ENCODE measurements at regions not wholly inside any gene's neighbourhood (a gene's known extent, or its start where the extent isn't known, plus 50 kb on each side); places are given as distances from the start of the nearest gene placed in this dataset.
"Not testable (repeated sequence)": the region's sequence is repeated elsewhere in the genome, so short reads cannot be mapped to it uniquely, and the experiment has no call there.

- Histone ChIP-seq H3K4me1 (ENCODE audit: insufficient read depth, low read length, poor library complexity, severe bottlenecking) (no peaks in the 10 kb centered on the region), H2AFZ (ENCODE audit: low read length) (no peak overlapping the region), H3F3A (ENCODE audit: low read depth) (no peaks in the 10 kb centered on the region), H3K4me3 (ENCODE audit: low read length, poor library complexity, severe bottlenecking) (no peak overlapping the region), H3K27me3 (ENCODE audit: insufficient read depth, low read length, poor library complexity, severe bottlenecking) (no peaks in the 10 kb centered on the region), H3K36me3 (ENCODE audit: insufficient read depth, low read length) (no peaks in the 10 kb centered on the region), H3K4me2 (ENCODE audit: low read depth, low read length, poor library complexity, severe bottlenecking) (no peak overlapping the region), H3K9me3 (ENCODE audit: insufficient read depth, low read depth, low read length) (no peaks in the 10 kb centered on the region), H4K20me1 (ENCODE audit: insufficient read depth, low read length, poor library complexity, severe bottlenecking) (no peaks in the 10 kb centered on the region), H3K9me2 (replicated peaks; ENCODE audit: low read depth, low read length) (no peaks in the 10 kb centered on the region), H3K9ac (ENCODE audit: low read depth, low read length, poor library complexity, severe bottlenecking) (no peak overlapping the region), H3K79me2 (ENCODE audit: insufficient read depth, low read length) (no peaks in the 10 kb centered on the region)
- TF ChIP-seq CTCF (conservative IDR thresholded peaks at IDR 0.05; ENCODE audit: low read length) (no peak), EZH2phosphoT487 (IDR thresholded peaks at IDR 0.05; ENCODE audit: borderline replicate concordance) (no peak)
Measured at GRCh38 chr5:52017567-52017966, 634.3 kb downstream of the ISL1 start.

- Histone ChIP-seq H3K9me3 (ENCODE audit: insufficient read depth, low read depth, low read length) (no peaks in the 10 kb centered on the region), H3K9me2 (replicated peaks; ENCODE audit: low read depth, low read length) (no peaks in the 10 kb centered on the region)
Measured at GRCh38 chr5:52024359-52024758, 641.1 kb downstream of the ISL1 start.

GRCh38 chr5:52029836-52030235 lies 646.6 kb downstream of the ISL1 start:
- H3K36me3 ChIP-seq (ENCODE audit: insufficient read depth, low read length); H3K27me3 ChIP-seq (ENCODE audit: insufficient read depth, low read length, poor library complexity, severe bottlenecking); H3K9ac ChIP-seq (ENCODE audit: low read depth, low read length, poor library complexity, severe bottlenecking): not testable (repeated sequence)

More at GRCh38 chr5:52024359-52024758, 641.1 kb downstream of the ISL1 start:
- no peaks in the 10 kb centered on the region for H3K4me1 ChIP-seq (ENCODE audit: insufficient read depth, low read length, poor library complexity, severe bottlenecking)
- H3K36me3 ChIP-seq (ENCODE audit: insufficient read depth, low read length): no peaks in the 10 kb centered on the region
- H3K4me3 ChIP-seq (ENCODE audit: low read length, poor library complexity, severe bottlenecking): no peak overlapping the region
- no peaks in the 10 kb centered on the region for H3K27me3 ChIP-seq (ENCODE audit: insufficient read depth, low read length, poor library complexity, severe bottlenecking)
- H4K20me1 ChIP-seq (ENCODE audit: insufficient read depth, low read length, poor library complexity, severe bottlenecking): no peaks in the 10 kb centered on the region
- TF ChIP-seq EZH2phosphoT487 (IDR thresholded peaks at IDR 0.05; ENCODE audit: borderline replicate concordance) (no peak), CTCF (conservative IDR thresholded peaks at IDR 0.05; ENCODE audit: low read length) (no peak)
- H3K79me2 ChIP-seq (ENCODE audit: insufficient read depth, low read length): no peaks in the 10 kb centered on the region
- H3F3A ChIP-seq (ENCODE audit: low read depth): no peaks in the 10 kb centered on the region
- no peak overlapping the region for H3K9ac ChIP-seq (ENCODE audit: low read depth, low read length, poor library complexity, severe bottlenecking)
- H3K4me2 ChIP-seq (ENCODE audit: low read depth, low read length, poor library complexity, severe bottlenecking): no peak overlapping the region
- H2AFZ ChIP-seq (ENCODE audit: low read length): no peak overlapping the region

GRCh38 chr5:52041842-52042241 lies 658.6 kb downstream of the ISL1 start:
- Histone ChIP-seq H3K9me2 (replicated peaks; ENCODE audit: low read depth, low read length) (no peaks in the 10 kb centered on the region), H4K20me1 (ENCODE audit: insufficient read depth, low read length, poor library complexity, severe bottlenecking) (no peaks in the 10 kb centered on the region), H3K36me3 (ENCODE audit: insufficient read depth, low read length) (no peaks in the 10 kb centered on the region), H2AFZ (ENCODE audit: low read length) (no peak overlapping the region), H3K4me2 (ENCODE audit: low read depth, low read length, poor library complexity, severe bottlenecking) (no peak overlapping the region), H3K79me2 (ENCODE audit: insufficient read depth, low read length) (no peaks in the 10 kb centered on the region), H3K27me3 (ENCODE audit: insufficient read depth, low read length, poor library complexity, severe bottlenecking) (no peaks in the 10 kb centered on the region), H3K4me1 (ENCODE audit: insufficient read depth, low read length, poor library complexity, severe bottlenecking) (no peaks in the 10 kb centered on the region), H3K9me3 (ENCODE audit: insufficient read depth, low read depth, low read length) (no peaks in the 10 kb centered on the region), H3F3A (ENCODE audit: low read depth) (no peaks in the 10 kb centered on the region), H3K4me3 (ENCODE audit: low read length, poor library complexity, severe bottlenecking) (no peak overlapping the region), H3K9ac (ENCODE audit: low read depth, low read length, poor library complexity, severe bottlenecking) (no peak overlapping the region)
- no peak for TF ChIP-seq CTCF (conservative IDR thresholded peaks at IDR 0.05; ENCODE audit: low read length)
- TF ChIP-seq EZH2phosphoT487 (IDR thresholded peaks at IDR 0.05; ENCODE audit: borderline replicate concordance): no peak

More at GRCh38 chr5:52029836-52030235, 646.6 kb downstream of the ISL1 start:
- not testable (repeated sequence) for H3K9me2 ChIP-seq (replicated peaks; ENCODE audit: low read depth, low read length); H3K4me2 ChIP-seq (ENCODE audit: low read depth, low read length, poor library complexity, severe bottlenecking); H3F3A ChIP-seq (ENCODE audit: low read depth); H3K79me2 ChIP-seq (ENCODE audit: insufficient read depth, low read length); H2AFZ ChIP-seq (ENCODE audit: low read length); H4K20me1 ChIP-seq (ENCODE audit: insufficient read depth, low read length, poor library complexity, severe bottlenecking); H3K4me1 ChIP-seq (ENCODE audit: insufficient read depth, low read length, poor library complexity, severe bottlenecking); H3K9me3 ChIP-seq (ENCODE audit: insufficient read depth, low read depth, low read length); H3K4me3 ChIP-seq (ENCODE audit: low read length, poor library complexity, severe bottlenecking)
